IMR-90 (cell line): ENCODE measurements at regions not wholly inside any gene's neighbourhood (a gene's known extent, or its start where the extent isn't known, plus 50 kb on each side); places are given as distances from the start of the nearest gene placed in this dataset.

ENCODE experiments used
- ATAC-seq: fragments of 200-7000 bp; cut with Tn5 transposase; 2 replicates; pipeline ENCODE4 v1.9.1; 2020; ENCODE audit warnings: low read depth, mild to moderate bottlenecking, moderate library complexity
- BruUV-seq: library from RNA; stranded (reverse); fragments of 400-500 nt; replicated peaks from 2 replicates; lab custom pipeline; 2021; lab: Mats Ljungman, UMichigan
- CTCF ChIA-PET: fragments of 300-600 bp; formaldehyde crosslinking; extraction: SDS; loops from one replicate; lab custom pipeline; 2021; ENCODE audit warnings: antibody characterized with exemption; lab: Yijun Ruan, JAX
- POLR2A ChIA-PET: fragments of 300-600 bp; sonication (Branson Sonifier 250); formaldehyde crosslinking; loops from one replicate; lab custom pipeline; 2022; ENCODE audit warnings: antibody characterized with exemption; ENCODE audit not compliant: unreplicated experiment; lab: Charles Lee
- DNase-seq: peaks from one replicate; pipeline ENCODE4 v3.0.0; 2013
- H2AFZ ChIP-seq: replicated peaks from 2 replicates; pipeline ENCODE3; 2013; ENCODE audit warnings: low read length, mild to moderate bottlenecking; ENCODE audit not compliant: poor library complexity
- H2AK5ac ChIP-seq: 2 replicates; pipeline ENCODE4 v1.6.1; 2013; ENCODE audit warnings: low read depth, low read length, inconsistent platforms
- H2AK9ac ChIP-seq: replicated peaks from 2 replicates; pipeline ENCODE3; 2013; ENCODE audit warnings: mild to moderate bottlenecking, low read depth, low read length, moderate library complexity; ENCODE audit not compliant: poor library complexity
- H2BK120ac ChIP-seq: 2 replicates; pipeline ENCODE4 v1.6.1; 2013; ENCODE audit warnings: low read depth, low read length, inconsistent platforms
- H2BK15ac ChIP-seq: 3 replicates; pipeline ENCODE4 v1.6.1; 2013; ENCODE audit warnings: low read depth, low read length, inconsistent platforms
- H2BK20ac ChIP-seq: 2 replicates; pipeline ENCODE4 v1.6.1; 2013; ENCODE audit warnings: low read depth, mild to moderate bottlenecking, inconsistent platforms, low read length, moderate library complexity
- H2BK5ac ChIP-seq: 2 replicates; pipeline ENCODE4 v1.6.1; 2013; ENCODE audit warnings: mild to moderate bottlenecking, low read depth, low read length, inconsistent platforms; ENCODE audit not compliant: poor library complexity, severe bottlenecking
- H3K14ac ChIP-seq: replicated peaks from 2 replicates; pipeline ENCODE4 v1.6.1; 2013; ENCODE audit warnings: low read depth, low read length, inconsistent platforms
- H3K18ac ChIP-seq: 2 replicates; pipeline ENCODE4 v1.6.1; 2013; ENCODE audit warnings: low read depth, low read length, control low read depth
- H3K23ac ChIP-seq: 2 replicates; pipeline ENCODE4 v1.6.1; 2013; ENCODE audit warnings: low read depth, low read length, inconsistent platforms
- H3K27ac ChIP-seq: 2 replicates; pipeline ENCODE4 v1.5.1; 2013; ENCODE audit warnings: mild to moderate bottlenecking, control low read depth, low read length; ENCODE audit not compliant: insufficient read depth
- H3K27me3 ChIP-seq: 2 replicates; pipeline ENCODE4 v1.6.1; 2013; ENCODE audit warnings: low read length; ENCODE audit not compliant: control insufficient read depth, insufficient read depth
- H3K36me3 ChIP-seq: 2 replicates; pipeline ENCODE4 v1.6.1; 2013; ENCODE audit warnings: low read length, mixed read lengths; ENCODE audit not compliant: control insufficient read depth, insufficient read depth
- H3K4ac ChIP-seq: 2 replicates; pipeline ENCODE4 v1.6.1; 2013; ENCODE audit warnings: low read depth, low read length, inconsistent platforms
- H3K4me1 ChIP-seq: 2 replicates; pipeline ENCODE4 v1.6.1; 2013; ENCODE audit warnings: low read length, mixed read lengths; ENCODE audit not compliant: control insufficient read depth, insufficient read depth
- H3K4me2 ChIP-seq: 2 replicates; pipeline ENCODE4 v1.6.1; 2013; ENCODE audit warnings: low read depth, mild to moderate bottlenecking, control low read depth, low read length, moderate library complexity
- H3K4me3 ChIP-seq: 2 replicates; pipeline ENCODE4 v1.5.1; 2013; ENCODE audit warnings: low read depth, mild to moderate bottlenecking, control low read depth, low read length, moderate library complexity; ENCODE audit not compliant: insufficient read depth
- H3K56ac ChIP-seq: 2 replicates; pipeline ENCODE4 v1.6.1; 2013; ENCODE audit warnings: low read length, inconsistent platforms; ENCODE audit not compliant: insufficient read depth; ENCODE audit errors: extremely low read depth
- H3K79me1 ChIP-seq, 2 experiments: 2 replicates each; pipeline ENCODE4 v1.6.1; 2013; ENCODE audit warnings: low read length in 2 of 2, inconsistent platforms in 1 of 2, low read depth in 1 of 2
- H3K9ac ChIP-seq: 2 replicates; pipeline ENCODE4 v1.6.1; 2013; ENCODE audit warnings: low read depth, low read length, control low read depth
- H3K9me1 ChIP-seq: 2 replicates; pipeline ENCODE4 v1.6.1; 2013; ENCODE audit warnings: low read length, inconsistent platforms; ENCODE audit not compliant: insufficient read depth
- H3K9me3 ChIP-seq: 2 replicates; pipeline ENCODE4 v1.6.1; 2013; ENCODE audit warnings: low read length; ENCODE audit not compliant: control insufficient read depth, insufficient read depth
- H4K20me1 ChIP-seq: 2 replicates; pipeline ENCODE4 v1.6.1; 2013; ENCODE audit warnings: low read length, inconsistent platforms; ENCODE audit not compliant: insufficient read depth
- H4K5ac ChIP-seq: 2 replicates; pipeline ENCODE4 v1.6.1; 2013; ENCODE audit warnings: mild to moderate bottlenecking, low read depth, low read length, control low read depth
- H4K8ac ChIP-seq, 2 experiments: 2 replicates each; pipeline ENCODE4 v1.6.1; 2013; ENCODE audit warnings: low read depth in 2 of 2, low read length in 2 of 2, control low read depth in 1 of 2, inconsistent platforms in 1 of 2
- H4K91ac ChIP-seq: 2 replicates; pipeline ENCODE4 v1.6.1; 2013; ENCODE audit warnings: low read depth, low read length, inconsistent platforms; ENCODE audit not compliant: insufficient read depth
- BHLHE40 ChIP-seq: fragments of 150-350 bp; IDR thresholded peaks from 2 replicates; pipeline ENCODE4 v1.6.1; 2016; ENCODE audit warnings: mild to moderate bottlenecking, low read depth, low read length
- CEBPB ChIP-seq: IDR thresholded peaks from 2 replicates; pipeline ENCODE4 v1.6.1; 2012; ENCODE audit warnings: low read depth, low read length, improper control_type of control experiment
- CHD1 ChIP-seq: IDR thresholded peaks from 2 replicates; pipeline ENCODE4 v1.6.1; 2012; ENCODE audit warnings: low read depth, low read length, improper control_type of control experiment
- MAFK ChIP-seq: IDR thresholded peaks from 2 replicates; pipeline ENCODE4 v1.6.1; 2012; ENCODE audit warnings: low read depth, low read length, improper control_type of control experiment
- MXI1 ChIP-seq: IDR thresholded peaks from 2 replicates; pipeline ENCODE4 v1.6.1; 2012; ENCODE audit warnings: low read depth, mild to moderate bottlenecking, low read length, moderate library complexity, borderline replicate concordance
- RAD21 ChIP-seq: IDR thresholded peaks from 2 replicates; pipeline ENCODE4 v1.6.1; 2012; ENCODE audit warnings: low read length, improper control_type of control experiment
- RCOR1 ChIP-seq: IDR thresholded peaks from 2 replicates; pipeline ENCODE4 v1.6.1; 2012; ENCODE audit warnings: mild to moderate bottlenecking, low read length, improper control_type of control experiment; ENCODE audit not compliant: insufficient replicate concordance
- RFX5 ChIP-seq: IDR thresholded peaks from 2 replicates; pipeline ENCODE4 v1.8.0; 2012; ENCODE audit warnings: low read depth, mild to moderate bottlenecking, low read length, moderate library complexity
- SMC3 ChIP-seq: fragments of 150-350 bp; IDR thresholded peaks from 2 replicates; pipeline ENCODE4 v1.6.1; 2016; ENCODE audit warnings: low read depth, mild to moderate bottlenecking, antibody characterized with exemption, low read length, moderate library complexity
- WGBS, 2 experiments: methylation state at CpG; one replicate each; pipeline versions ENCODE4 v1.1.5 to v1.1.7; 2013; ENCODE audit warnings: missing lambda C conversion rate in 2 of 2; ENCODE audit not compliant: insufficient read length in 1 of 2; ENCODE audit errors: extremely low coverage in 2 of 2; 5-methylcytosine and 5-hydroxymethylcytosine counted together
- dilution Hi-C: fragments of 300-500 bp; cut with HindIII; formaldehyde crosslinking; loops from one replicate; pipeline ENCODE4 v1.14.3; 2018; ENCODE audit warnings: low sequenced_read_pairs; ENCODE audit not compliant: unreplicated experiment
- in situ Hi-C: fragments of 300-500 bp; cut with MboI; formaldehyde crosslinking; loops from 3 replicates; pipeline ENCODE4 v1.14.3; 2019; ENCODE audit warnings: low sequenced_read_pairs, inconsistent platforms, mixed read lengths
- intact Hi-C: fragments of 100-400 bp; cut with micrococcal nuclease; formaldehyde crosslinking; loops from 2 replicates; pipeline ENCODE4 v1.10.0; 2022
- TF ChIP-seq, protein P1 (sequence below): fragments of 150-350 bp; IDR thresholded peaks from 2 replicates; pipeline ENCODE4 v1.6.1; 2016; ENCODE audit warnings: low read depth, mild to moderate bottlenecking, low read length, moderate library complexity, borderline replicate concordance
- TF ChIP-seq, protein P2 (sequence below): conservative IDR thresholded peaks from 2 replicates; pipeline ENCODE4 v1.5.1; 2012; ENCODE audit warnings: mild to moderate bottlenecking, low read depth, low read length, improper control_type of control experiment

DNA sequence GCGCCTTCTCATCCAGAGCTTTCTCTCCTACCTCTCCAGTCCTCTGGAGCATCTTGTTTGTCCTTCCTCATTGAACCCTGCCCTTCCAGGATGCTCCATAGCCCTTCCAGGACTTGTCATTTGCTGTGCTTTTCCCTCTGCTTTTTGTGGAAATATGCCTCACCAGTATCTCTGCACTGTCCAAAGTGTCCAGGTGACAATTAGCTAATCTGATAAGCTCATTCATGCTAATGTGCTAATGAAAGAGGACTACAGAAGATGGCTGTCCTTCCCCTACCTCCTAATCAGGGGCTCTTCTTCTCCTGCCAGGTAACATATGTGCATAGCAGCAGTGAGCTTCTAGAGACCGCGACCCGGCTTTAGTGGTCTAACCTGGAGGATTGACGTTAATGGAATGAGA is 58.4 kb upstream of the OTX2 start:
- no peak overlapping the region for H3K18ac ChIP-seq
- H3K27me3 ChIP-seq = no peaks in the 10 kb centered on the region
- no peaks in the 10 kb centered on the region for H3K9me3 ChIP-seq
- 70% methylated on average over 2 of the region's 5 CpGs; no CpG with 5 or more reads in 1 of the 2 experiments for WGBS, 2 experiments
- no peak overlapping the region for H3K4me3 ChIP-seq
- CTCF ChIA-PET = no interaction called here
- no peak overlapping the region for H4K91ac ChIP-seq
- in situ Hi-C loops (no loop called here), intact Hi-C loops (no loop called here), dilution Hi-C loops (no loop called here)
- no peak overlapping the region for H2AFZ ChIP-seq
- H3K9me1 ChIP-seq = no peaks in the 10 kb centered on the region
- H3K4me1 ChIP-seq = no peaks in the 10 kb centered on the region
- H3K23ac ChIP-seq = no peak overlapping the region
- no peak overlapping the region for H2BK20ac ChIP-seq
- no peak overlapping the region for H2AK9ac ChIP-seq
- no peak overlapping the region for H2BK5ac ChIP-seq
- no peak for DNase-seq
- H4K20me1 ChIP-seq = no peaks in the 10 kb centered on the region
- H4K5ac ChIP-seq = no peak overlapping the region
- no peak overlapping the region for H3K27ac ChIP-seq
- no peak overlapping the region for H2BK120ac ChIP-seq
- BruUV-seq = no TSS peak
- no peak overlapping the region for H3K4ac ChIP-seq
- H2BK15ac ChIP-seq = no peak overlapping the region
- no peak overlapping the region for H4K8ac ChIP-seq
- no peak overlapping the region for H3K14ac ChIP-seq
- H3K36me3 ChIP-seq = no peaks in the 10 kb centered on the region
- no peak overlapping the region for H2AK5ac ChIP-seq
- TF ChIP-seq BHLHE40 = no peak
- TF ChIP-seq SMC3 = no peak
- TF ChIP-seq, protein P1, sequence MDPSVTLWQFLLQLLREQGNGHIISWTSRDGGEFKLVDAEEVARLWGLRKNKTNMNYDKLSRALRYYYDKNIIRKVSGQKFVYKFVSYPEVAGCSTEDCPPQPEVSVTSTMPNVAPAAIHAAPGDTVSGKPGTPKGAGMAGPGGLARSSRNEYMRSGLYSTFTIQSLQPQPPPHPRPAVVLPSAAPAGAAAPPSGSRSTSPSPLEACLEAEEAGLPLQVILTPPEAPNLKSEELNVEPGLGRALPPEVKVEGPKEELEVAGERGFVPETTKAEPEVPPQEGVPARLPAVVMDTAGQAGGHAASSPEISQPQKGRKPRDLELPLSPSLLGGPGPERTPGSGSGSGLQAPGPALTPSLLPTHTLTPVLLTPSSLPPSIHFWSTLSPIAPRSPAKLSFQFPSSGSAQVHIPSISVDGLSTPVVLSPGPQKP = no peak
- TF ChIP-seq RAD21 = no peak
- TF ChIP-seq MXI1 = no peak
- no peak for TF ChIP-seq CEBPB
- no peak for TF ChIP-seq MAFK
- no peak for TF ChIP-seq CHD1
- TF ChIP-seq, protein P2, sequence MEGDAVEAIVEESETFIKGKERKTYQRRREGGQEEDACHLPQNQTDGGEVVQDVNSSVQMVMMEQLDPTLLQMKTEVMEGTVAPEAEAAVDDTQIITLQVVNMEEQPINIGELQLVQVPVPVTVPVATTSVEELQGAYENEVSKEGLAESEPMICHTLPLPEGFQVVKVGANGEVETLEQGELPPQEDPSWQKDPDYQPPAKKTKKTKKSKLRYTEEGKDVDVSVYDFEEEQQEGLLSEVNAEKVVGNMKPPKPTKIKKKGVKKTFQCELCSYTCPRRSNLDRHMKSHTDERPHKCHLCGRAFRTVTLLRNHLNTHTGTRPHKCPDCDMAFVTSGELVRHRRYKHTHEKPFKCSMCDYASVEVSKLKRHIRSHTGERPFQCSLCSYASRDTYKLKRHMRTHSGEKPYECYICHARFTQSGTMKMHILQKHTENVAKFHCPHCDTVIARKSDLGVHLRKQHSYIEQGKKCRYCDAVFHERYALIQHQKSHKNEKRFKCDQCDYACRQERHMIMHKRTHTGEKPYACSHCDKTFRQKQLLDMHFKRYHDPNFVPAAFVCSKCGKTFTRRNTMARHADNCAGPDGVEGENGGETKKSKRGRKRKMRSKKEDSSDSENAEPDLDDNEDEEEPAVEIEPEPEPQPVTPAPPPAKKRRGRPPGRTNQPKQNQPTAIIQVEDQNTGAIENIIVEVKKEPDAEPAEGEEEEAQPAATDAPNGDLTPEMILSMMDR = no peak
- no peak for TF ChIP-seq RCOR1
- TF ChIP-seq RFX5 = no peak
- POLR2A ChIA-PET = no interaction called here
- no peak overlapping the region for H3K56ac ChIP-seq
- no peak overlapping the region for H3K9ac ChIP-seq
- no peak for ATAC-seq
- no peak overlapping the region for H3K4me2 ChIP-seq
- no peaks in the 10 kb centered on the region for H3K79me1 ChIP-seq
